Neuronal stem cell (in vitro differentiated cells): ENCODE measurements at regions not wholly inside any gene's neighbourhood (a gene's known extent, or its start where the extent isn't known, plus 50 kb on each side); places are given as distances from the start of the nearest gene placed in this dataset.

ENCODE experiments used
- DNase-seq: peaks from one replicate; pipeline ENCODE4 v3.0.0-alpha.2; 2013; ENCODE audit warnings: low spot score
- H2AFZ ChIP-seq: one replicate; pipeline ENCODE4 v1.6.1; 2013; ENCODE audit warnings: mild to moderate bottlenecking, low read length, inconsistent platforms
- H2AK5ac ChIP-seq: 2 replicates; pipeline ENCODE4 v1.6.1; 2013; ENCODE audit warnings: low read depth, mild to moderate bottlenecking, inconsistent platforms, low read length, moderate library complexity, mixed read lengths
- H2BK120ac ChIP-seq: 2 replicates; pipeline ENCODE4 v1.6.1; 2013; ENCODE audit warnings: low read depth, mild to moderate bottlenecking, inconsistent platforms, low read length, moderate library complexity, mixed read lengths
- H2BK12ac ChIP-seq: one replicate; pipeline ENCODE4 v1.6.1; 2013; ENCODE audit warnings: low read length, inconsistent platforms
- H2BK15ac ChIP-seq: 2 replicates; pipeline ENCODE4 v1.6.1; 2013; ENCODE audit warnings: mild to moderate bottlenecking, low read length, inconsistent platforms, mixed read lengths
- H2BK5ac ChIP-seq: one replicate; pipeline ENCODE4 v1.6.1; 2013; ENCODE audit warnings: inconsistent platforms, mild to moderate bottlenecking, low read length, moderate library complexity
- H3K14ac ChIP-seq: one replicate; pipeline ENCODE4 v1.6.1; 2013; ENCODE audit warnings: low read length, inconsistent platforms
- H3K18ac ChIP-seq: 2 replicates; pipeline ENCODE4 v1.6.1; 2013; ENCODE audit warnings: low read length, inconsistent platforms
- H3K23ac ChIP-seq: 2 replicates; pipeline ENCODE4 v1.6.1; 2013; ENCODE audit warnings: low read depth, mild to moderate bottlenecking, mixed read lengths, low read length, inconsistent platforms; ENCODE audit not compliant: poor library complexity
- H3K27ac ChIP-seq: replicated peaks from 3 replicates; pipeline ENCODE4 v1.5.1; 2013; ENCODE audit warnings: low read length, inconsistent platforms
- H3K27me3 ChIP-seq, 3 experiments: 2 replicates each; pipeline ENCODE4 v1.6.1; 2013; ENCODE audit warnings: low read length in 3 of 3, mild to moderate bottlenecking in 2 of 3, inconsistent platforms in 1 of 3, low read depth in 1 of 3, mixed read lengths in 1 of 3, moderate library complexity in 1 of 3; ENCODE audit not compliant: control insufficient read depth in 3 of 3, insufficient read depth in 3 of 3
- H3K36me3 ChIP-seq, 2 donors: replicated peaks in 1 of 2; 2 replicates each; pipeline ENCODE4 v1.6.1; 2013; ENCODE audit warnings: low read length in 2 of 2; ENCODE audit not compliant: control insufficient read depth in 2 of 2, insufficient read depth in 2 of 2
- H3K4ac ChIP-seq: 2 replicates; pipeline ENCODE4 v1.6.1; 2013; ENCODE audit warnings: inconsistent platforms, mild to moderate bottlenecking, low read length, moderate library complexity
- H3K4me1 ChIP-seq, 2 donors: 1 replicate in 1 of 2; 2 replicates in 1 of 2; pipeline ENCODE4 v1.6.1; 2013; ENCODE audit warnings: low read length in 2 of 2, low read depth in 1 of 2; ENCODE audit not compliant: control insufficient read depth in 2 of 2, insufficient read depth in 1 of 2
- H3K4me2 ChIP-seq: one replicate; pipeline ENCODE4 v1.6.1; 2013; ENCODE audit warnings: mild to moderate bottlenecking, low read length, inconsistent platforms; ENCODE audit not compliant: insufficient read depth, poor library complexity, severe bottlenecking
- H3K4me3 ChIP-seq, 2 donors: 2 replicates each; pipeline ENCODE4 v1.5.1; 2013; ENCODE audit warnings: low read length in 2 of 2, mild to moderate bottlenecking in 2 of 2, inconsistent platforms in 1 of 2, moderate library complexity in 1 of 2
- H3K79me1 ChIP-seq: one replicate; pipeline ENCODE4 v1.6.1; 2013; ENCODE audit warnings: low read depth, mild to moderate bottlenecking, inconsistent platforms, low read length, moderate library complexity
- H3K9ac ChIP-seq: one replicate; pipeline ENCODE4 v1.6.1; 2013; ENCODE audit warnings: mild to moderate bottlenecking, low read depth, low read length, inconsistent platforms; ENCODE audit not compliant: poor library complexity
- H3K9me3 ChIP-seq, 2 donors: replicated peaks in 1 of 2; 2 replicates each; pipeline versions ENCODE3 to v1.6.1; 2013; ENCODE audit warnings: low read length in 2 of 2, mild to moderate bottlenecking in 2 of 2, inconsistent platforms in 1 of 2, low read depth in 1 of 2, mixed read lengths in 1 of 2, moderate library complexity in 1 of 2; ENCODE audit not compliant: control insufficient read depth in 2 of 2, insufficient read depth in 1 of 2
- H4K8ac ChIP-seq: one replicate; pipeline ENCODE4 v1.6.1; 2013; ENCODE audit warnings: low read depth, mild to moderate bottlenecking, inconsistent platforms, low read length, moderate library complexity
- H4K91ac ChIP-seq: one replicate; pipeline ENCODE4 v1.6.1; 2013; ENCODE audit warnings: low read length, low read depth, mild to moderate bottlenecking, inconsistent platforms; ENCODE audit not compliant: poor library complexity
- WGBS, 2 donors: extraction: QIAGEN DNeasy Blood & Tissue Kit; methylation state at CpG; one replicate each; pipeline ENCODE4 v1.1.7; 2013; ENCODE audit warnings: missing lambda C conversion rate in 2 of 2, mixed read lengths in 1 of 2; ENCODE audit not compliant: insufficient read length in 2 of 2, insufficient replicate concordance in 1 of 2; ENCODE audit errors: extremely low coverage in 2 of 2; 5-methylcytosine and 5-hydroxymethylcytosine counted together

GRCh38 chr7:54885285-54885684 lies 126.3 kb upstream of the SEC61G start:
- H2BK15ac ChIP-seq, result no peak overlapping the region
- WGBS, 2 donors, result no CpG with 5 or more reads among the region's 1 CpG
- H3K18ac ChIP-seq, result no peak overlapping the region
- H4K8ac ChIP-seq, result no peak overlapping the region
- no peak overlapping the region for H3K4ac ChIP-seq
- H3K27me3 ChIP-seq, result peaks cover 0 to 8% (median 6%) of the 10 kb centered on the region in 3 experiments
- no peak overlapping the region for H2AK5ac ChIP-seq
- H3K9me3 ChIP-seq, result no peaks in the 10 kb centered on the region
- H3K9ac ChIP-seq, result no peak overlapping the region
- no peak for DNase-seq
- H3K4me1 ChIP-seq, result peaks cover 1 to 14% of the 10 kb centered on the region in 2 donors
- no peak overlapping the region for H2BK5ac ChIP-seq
- no peak overlapping the region for H2AFZ ChIP-seq
- H3K79me1 ChIP-seq, result no peaks in the 10 kb centered on the region
- H2BK120ac ChIP-seq, result no peak overlapping the region
- no peak overlapping the region for H3K23ac ChIP-seq
- H4K91ac ChIP-seq, result no peak overlapping the region
- no peak overlapping the region for H2BK12ac ChIP-seq
- no peak overlapping the region for H3K4me2 ChIP-seq
- no peak overlapping the region for H3K4me3 ChIP-seq
- no peak overlapping the region for H3K14ac ChIP-seq
- H3K27ac ChIP-seq, result no peak overlapping the region
- no peaks in the 10 kb centered on the region for H3K36me3 ChIP-seq

- Histone ChIP-seq H3K23ac (no peak overlapping the region), H2AK5ac (no peak overlapping the region), H2AFZ (peak overlapping the region; percentile 88), H2BK120ac (no peak overlapping the region), H3K9ac (no peak overlapping the region), H2BK5ac (no peak overlapping the region), H3K4me1 (peaks cover 1 to 2% of the 10 kb centered on the region in 2 donors), H3K9me3 (no peaks in the 10 kb centered on the region), H2BK12ac (no peak overlapping the region), H3K79me1 (no peaks in the 10 kb centered on the region), H3K4me3 (peak overlapping the region; percentile 22 to 24), H3K4ac (no peak overlapping the region), H3K4me2 (peak overlapping the region; percentile 51), H4K8ac (no peak overlapping the region), H3K27ac (no peak overlapping the region), H3K14ac (no peak overlapping the region), H4K91ac (no peak overlapping the region), H3K27me3 (peaks cover 0 to 8% (median 6%) of the 10 kb centered on the region in 3 experiments), H3K36me3 (no peaks in the 10 kb centered on the region), H2BK15ac (no peak overlapping the region), H3K18ac (peak overlapping the region; percentile 2)
- WGBS, 2 donors, result no CpG with 5 or more reads among the region's 26 CpGs
- peak; percentile 8 for DNase-seq
Measured at GRCh38 chr7:54888067-54888733, 129.2 kb upstream of the SEC61G start.

GRCh38 chr7:54888734-54889082 lies 129.7 kb upstream of the SEC61G start:
- Histone ChIP-seq H3K27ac (no peak overlapping the region), H2BK120ac (no peak overlapping the region), H2AFZ (peak overlapping the region; percentile 88), H2BK5ac (no peak overlapping the region), H4K91ac (no peak overlapping the region), H3K14ac (no peak overlapping the region), H3K27me3 (peaks cover 0 to 8% (median 6%) of the 10 kb centered on the region in 3 experiments), H2BK15ac (no peak overlapping the region), H3K23ac (no peak overlapping the region), H3K4me3 (peak overlapping the region; percentile 22 to 24), H3K36me3 (no peaks in the 10 kb centered on the region), H2AK5ac (no peak overlapping the region), H2BK12ac (no peak overlapping the region), H3K79me1 (no peaks in the 10 kb centered on the region), H3K9me3 (no peaks in the 10 kb centered on the region), H3K9ac (no peak overlapping the region), H3K4me2 (peak overlapping the region; percentile 51), H3K18ac (no peak overlapping the region), H4K8ac (no peak overlapping the region), H3K4ac (no peak overlapping the region), H3K4me1 (peaks cover 2 to 3% of the 10 kb centered on the region in 2 donors)
- DNase-seq, result no peak
- no CpG with 5 or more reads among the region's 12 CpGs for WGBS, 2 donors

GRCh38 chr7:54897891-54898290 lies 120.9 kb upstream of the EGFR start:
- Histone ChIP-seq H4K91ac (no peak overlapping the region), H3K14ac (no peak overlapping the region), H3K9me3 (no peaks in the 10 kb centered on the region), H2BK5ac (no peak overlapping the region), H3K4me2 (no peak overlapping the region), H2BK120ac (no peak overlapping the region), H3K23ac (no peak overlapping the region), H3K27ac (no peak overlapping the region), H2BK15ac (no peak overlapping the region), H3K79me1 (no peaks in the 10 kb centered on the region), H4K8ac (no peak overlapping the region), H3K36me3 (no peaks in the 10 kb centered on the region), H3K27me3 (no peaks in the 10 kb centered on the region), H2BK12ac (no peak overlapping the region), H3K9ac (no peak overlapping the region), H3K4me3 (no peak overlapping the region), H2AK5ac (no peak overlapping the region), H3K18ac (no peak overlapping the region), H3K4ac (no peak overlapping the region), H2AFZ (no peak overlapping the region), H3K4me1 (peaks cover 0 to 2% of the 10 kb centered on the region in 2 donors)
- no CpG with 5 or more reads among the region's 2 CpGs for WGBS, 2 donors
- no peak for DNase-seq
